WTC11 (cell line): ENCODE measurements at regions not wholly inside any gene's neighbourhood (a gene's known extent, or its start where the extent isn't known, plus 50 kb on each side); places are given as distances from the start of the nearest gene placed in this dataset.
"Not testable (repeated sequence)": the region's sequence is repeated elsewhere in the genome, so short reads cannot be mapped to it uniquely, and the experiment has no call there.

Experiments used
- ATF3 ChIP-seq: sonication (generic); formaldehyde crosslinking; conservative IDR thresholded peaks from 2 replicates; pipeline ENCODE4 v1.8.1; 2022; ENCODE audit warnings: mild to moderate bottlenecking, missing genetic modification reagents
- CTCF ChIP-seq: fragments of 200-600 bp; IDR thresholded peaks from 2 replicates; pipeline ENCODE4 v1.8.0; 2022; ENCODE audit warnings: antibody characterized with exemption
- ETV6 ChIP-seq: sonication (generic); formaldehyde crosslinking; IDR thresholded peaks from 2 replicates; pipeline ENCODE4 v1.8.1; 2022; ENCODE audit warnings: mild to moderate bottlenecking, missing genetic modification reagents
- FOXP4 ChIP-seq: sonication (generic); formaldehyde crosslinking; IDR thresholded peaks from 2 replicates; pipeline ENCODE4 v1.8.0; 2022; ENCODE audit warnings: mild to moderate bottlenecking, missing genetic modification reagents
- NR3C1 ChIP-seq: sonication (generic); formaldehyde crosslinking; conservative IDR thresholded peaks from 2 replicates; pipeline ENCODE4 v1.8.1; 2023; ENCODE audit warnings: low read depth, mild to moderate bottlenecking, missing genetic modification reagents

GRCh38 chr2:147269581-147269980 lies 575.2 kb upstream of the ACVR2A start:
- not testable (repeated sequence) for TF ChIP-seq NR3C1 (CRISPR knock-in tag); CTCF; ATF3; ETV6; FOXP4 (CRISPR knock-in tag)
